ENCODE measurements at regions not wholly inside any gene's neighbourhood (a gene's known extent, or its start where the extent isn't known, plus 50 kb on each side); places are given as distances from the start of the nearest gene placed in this dataset.

GRCh38 chrX:99480728-99481127 lies 929.3 kb downstream of the PCDH19 start:
- no peak for TF ChIP-seq CTCF (IDR thresholded peaks at IDR 0.05)
- TF ChIP-seq POLR2A (IDR thresholded peaks at IDR 0.05) = no peak

All from adrenal gland (tissue), 5 donors.